ENCODE measurements at regions not wholly inside any gene's neighbourhood (a gene's known extent, or its start where the extent isn't known, plus 50 kb on each side); places are given as distances from the start of the nearest gene placed in this dataset.

GRCh38 chr2:12890481-12890991 is 173.8 kb downstream of the TRIB2 start:
- TF ChIP-seq CTCF (conservative IDR thresholded peaks at IDR 0.05; ENCODE audit: low read length) (no peak), EZH2phosphoT487 (IDR thresholded peaks at IDR 0.05; ENCODE audit: borderline replicate concordance, low read depth, low read length) (no peak)
